Esophagus muscularis mucosa (tissue), 4 donors: ENCODE measurements at regions not wholly inside any gene's neighbourhood (a gene's known extent, or its start where the extent isn't known, plus 50 kb on each side); places are given as distances from the start of the nearest gene placed in this dataset.

Experiments
- DNase-seq: peaks from one replicate; pipeline ENCODE4 v3.0.0-alpha.2; 2017; ENCODE audit errors: extremely low spot score
- H3K27ac ChIP-seq, 4 donors: fragments of 200-600 bp; sonication (generic); replicated peaks in 1 of 4; 1 replicate in 3 of 4; 2 replicates in 1 of 4; pipeline ENCODE4 v1.5.1; 2016 to 2019; ENCODE audit warnings: mild to moderate bottlenecking in 1 of 4
- H3K27me3 ChIP-seq, 4 donors: fragments of 200-600 bp; sonication (generic); one replicate each; pipeline versions ENCODE4 v1.5.1 to v1.6.0; 2016 to 2019
- H3K36me3 ChIP-seq, 4 donors: fragments of 200-600 bp; sonication (generic); one replicate each; pipeline ENCODE4 v1.5.1; 2016 to 2019
- H3K4me1 ChIP-seq, 4 donors: fragments of 200-600 bp; sonication (generic); one replicate each; pipeline ENCODE4 v1.5.1; 2016 to 2019
- H3K4me3 ChIP-seq, 4 donors: fragments of 200-600 bp; sonication (generic); 1 replicate in 2 of 4; 2 replicates in 2 of 4; pipeline ENCODE4 v1.5.1; 2016 to 2019; ENCODE audit warnings: mild to moderate bottlenecking in 4 of 4, moderate library complexity in 1 of 4
- H3K9me3 ChIP-seq, 4 donors: fragments of 200-600 bp; sonication (generic); 1 replicate in 3 of 4; 2 replicates in 1 of 4; pipeline ENCODE4 v1.5.1; 2016 to 2019
- EP300 ChIP-seq: sonication (generic); formaldehyde crosslinking; IDR thresholded peaks from one replicate; pipeline ENCODE4 v1.6.1; 2017; ENCODE audit warnings: antibody characterized with exemption
- POLR2A ChIP-seq: fragments of 450-650 bp; IDR thresholded peaks from one replicate; pipeline ENCODE4 v1.6.1; 2017; ENCODE audit warnings: antibody characterized with exemption, moderate library complexity, mild to moderate bottlenecking, low read depth
- POLR2AphosphoS5 ChIP-seq, 2 donors: sonication (generic); formaldehyde crosslinking; IDR thresholded peaks; one replicate each; pipeline ENCODE4 v1.6.1; 2017; ENCODE audit warnings: antibody characterized with exemption in 2 of 2
- WGBS: methylation state at CpG from one replicate; pipeline ENCODE4 v1.1.5; 2018; 5-methylcytosine and 5-hydroxymethylcytosine counted together
- intact Hi-C: fragments of 100-400 bp; cut with DNase I; formaldehyde crosslinking; loops from one replicate; pipeline ENCODE4 v1.15.1; 2023
- TF ChIP-seq, protein P1 (sequence below), 3 experiments: fragments of 200-600 bp in 2 of 3; fragments of 450-650 bp in 1 of 3; sonication (generic) in 2 of 3; IDR thresholded peaks; one replicate each; pipeline ENCODE4 v1.5.1; 2017 to 2019; ENCODE audit warnings: antibody characterized with exemption in 3 of 3, mild to moderate bottlenecking in 2 of 3, moderate library complexity in 1 of 3

DNA sequence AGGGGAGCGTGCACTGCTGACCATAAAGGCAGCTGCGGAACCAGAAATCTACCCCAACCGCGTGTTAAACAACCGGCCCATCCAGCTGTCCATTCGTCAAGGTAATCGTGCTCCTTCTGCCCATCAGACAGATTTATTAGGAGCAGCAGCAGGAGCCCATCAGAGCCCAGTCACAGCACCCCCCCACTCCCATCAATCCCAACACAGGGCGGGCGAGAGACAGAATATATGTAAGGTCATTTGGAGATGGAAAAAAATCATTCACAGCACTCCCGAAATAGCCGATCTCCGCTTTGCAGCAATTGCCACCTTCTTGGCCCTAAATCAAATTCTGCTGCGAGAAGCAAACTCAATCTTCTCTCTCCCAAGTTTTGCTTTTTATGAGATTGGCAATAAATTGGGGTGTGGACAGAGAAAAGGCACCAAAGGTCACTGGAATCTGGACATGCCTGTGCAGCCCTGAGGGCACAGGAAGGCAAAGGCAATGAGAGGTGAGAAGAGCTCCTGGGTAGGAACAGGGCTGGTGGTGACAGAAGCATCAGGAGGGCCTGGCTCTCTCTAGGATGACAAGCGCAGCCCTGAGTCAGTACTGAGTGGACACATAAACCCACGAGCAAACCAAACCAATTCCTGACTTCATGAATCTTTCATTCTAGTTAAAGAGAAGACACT lies 145.0 kb upstream of the ZMIZ1 start:
- Histone ChIP-seq H3K27me3 (no peaks in the 10 kb centered on the region), H3K9me3 (no peaks in the 10 kb centered on the region), H3K4me1 (peaks cover 11 to 16% (median 16%) of the 10 kb centered on the region in 4 donors), H3K36me3 (no peaks in the 10 kb centered on the region), H3K4me3 (no peak overlapping the region), H3K27ac (peak overlapping the region in 1 of 4 donors; percentile 1)
- TF ChIP-seq POLR2A (no peak), POLR2AphosphoS5 (IDR thresholded peaks at IDR 0.05) (no peak), EP300 (no peak)
- TF ChIP-seq, protein P1, sequence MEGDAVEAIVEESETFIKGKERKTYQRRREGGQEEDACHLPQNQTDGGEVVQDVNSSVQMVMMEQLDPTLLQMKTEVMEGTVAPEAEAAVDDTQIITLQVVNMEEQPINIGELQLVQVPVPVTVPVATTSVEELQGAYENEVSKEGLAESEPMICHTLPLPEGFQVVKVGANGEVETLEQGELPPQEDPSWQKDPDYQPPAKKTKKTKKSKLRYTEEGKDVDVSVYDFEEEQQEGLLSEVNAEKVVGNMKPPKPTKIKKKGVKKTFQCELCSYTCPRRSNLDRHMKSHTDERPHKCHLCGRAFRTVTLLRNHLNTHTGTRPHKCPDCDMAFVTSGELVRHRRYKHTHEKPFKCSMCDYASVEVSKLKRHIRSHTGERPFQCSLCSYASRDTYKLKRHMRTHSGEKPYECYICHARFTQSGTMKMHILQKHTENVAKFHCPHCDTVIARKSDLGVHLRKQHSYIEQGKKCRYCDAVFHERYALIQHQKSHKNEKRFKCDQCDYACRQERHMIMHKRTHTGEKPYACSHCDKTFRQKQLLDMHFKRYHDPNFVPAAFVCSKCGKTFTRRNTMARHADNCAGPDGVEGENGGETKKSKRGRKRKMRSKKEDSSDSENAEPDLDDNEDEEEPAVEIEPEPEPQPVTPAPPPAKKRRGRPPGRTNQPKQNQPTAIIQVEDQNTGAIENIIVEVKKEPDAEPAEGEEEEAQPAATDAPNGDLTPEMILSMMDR (IDR thresholded peaks at IDR 0.05): no peak
- WGBS: 66% methylated on average over 14 of the region's 15 CpGs
- DNase-seq: no peak
- intact Hi-C loops: no loop called here

GRCh38 chr10:78924319-78925003 lies 144.3 kb upstream of the ZMIZ1 start:
- TF ChIP-seq POLR2A (no peak), POLR2AphosphoS5 (IDR thresholded peaks at IDR 0.05) (no peak), EP300 (no peak)
- TF ChIP-seq, protein P1 (IDR thresholded peaks at IDR 0.05): no peak
- H3K36me3 ChIP-seq: no peaks in the 10 kb centered on the region
- H3K4me1 ChIP-seq: peaks cover 11 to 16% (median 16%) of the 10 kb centered on the region in 4 donors
- H3K27ac ChIP-seq: peak overlapping the region in 1 of 4 donors; percentile 1
- intact Hi-C loops: no loop called here
- no peaks in the 10 kb centered on the region for H3K27me3 ChIP-seq
- H3K9me3 ChIP-seq: no peaks in the 10 kb centered on the region
- WGBS: 72% methylated on average over 7 of the region's 7 CpGs
- no peak overlapping the region for H3K4me3 ChIP-seq
- no peak for DNase-seq

DNA sequence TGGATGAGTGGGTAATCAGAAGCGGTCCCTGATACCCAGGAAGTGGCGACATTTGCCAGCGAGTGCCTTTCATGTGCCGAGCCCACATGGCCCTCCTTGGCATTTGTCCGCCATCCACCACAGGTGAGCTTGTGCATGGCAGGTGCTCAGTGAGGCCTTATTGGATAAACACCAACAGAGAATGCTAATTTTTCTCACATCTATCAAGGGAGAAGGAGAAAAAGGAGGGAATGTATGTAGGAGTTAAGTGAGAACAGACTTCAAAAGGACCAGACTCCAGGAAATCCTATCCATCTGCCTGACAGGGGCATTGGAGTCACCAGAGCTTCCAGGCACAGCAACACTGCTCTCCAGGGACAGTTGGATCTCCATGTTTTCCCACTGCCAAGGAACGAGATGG lies 143.5 kb upstream of the ZMIZ1 start:
- H3K36me3 ChIP-seq: no peaks in the 10 kb centered on the region
- DNase-seq: no peak
- intact Hi-C loops: no loop called here
- 95% methylated on average over 6 of the region's 6 CpGs for WGBS
- no peak for TF ChIP-seq EP300
- no peak for TF ChIP-seq POLR2A
- TF ChIP-seq POLR2AphosphoS5 (IDR thresholded peaks at IDR 0.05): no peak
- H3K27ac ChIP-seq: no peak overlapping the region
- no peak overlapping the region for H3K4me3 ChIP-seq
- no peaks in the 10 kb centered on the region for H3K27me3 ChIP-seq
- no peaks in the 10 kb centered on the region for H3K9me3 ChIP-seq
- H3K4me1 ChIP-seq: peaks cover 11 to 16% (median 16%) of the 10 kb centered on the region in 4 donors

DNA sequence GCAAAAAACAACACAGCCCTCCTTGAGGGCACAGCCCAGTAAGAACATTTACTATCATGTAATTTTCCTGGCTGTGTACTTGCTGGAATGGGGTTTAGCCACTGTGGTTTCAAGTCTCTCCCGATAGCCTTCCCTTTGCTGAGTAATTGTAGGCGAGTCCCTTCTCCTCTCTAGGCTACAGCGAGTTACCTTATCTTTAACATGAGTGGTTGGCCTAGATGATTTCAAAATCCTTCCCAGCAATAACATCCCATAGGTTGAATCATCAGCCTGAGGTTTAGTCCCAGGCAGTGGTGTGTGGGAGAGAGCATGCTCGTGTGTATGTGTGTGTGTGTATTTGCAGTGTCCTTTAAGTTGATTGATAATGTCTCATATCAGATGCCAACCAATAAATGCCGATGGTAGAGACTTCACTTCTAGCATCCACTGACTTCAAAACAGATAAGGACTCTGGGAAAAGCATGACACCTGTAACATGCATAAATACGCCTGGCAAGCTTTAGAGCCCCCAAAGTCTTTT lies 142.9 kb upstream of the ZMIZ1 start:
- H3K27ac ChIP-seq: no peak overlapping the region
- no peaks in the 10 kb centered on the region for H3K36me3 ChIP-seq
- intact Hi-C loops: no loop called here
- H3K4me1 ChIP-seq: peaks cover 11 to 16% (median 16%) of the 10 kb centered on the region in 4 donors
- 88% methylated on average over 6 of the region's 6 CpGs for WGBS
- no peaks in the 10 kb centered on the region for H3K27me3 ChIP-seq
- H3K4me3 ChIP-seq: no peak overlapping the region
- no peaks in the 10 kb centered on the region for H3K9me3 ChIP-seq
- DNase-seq: no peak
- TF ChIP-seq, protein P1 (IDR thresholded peaks at IDR 0.05): no peak
- TF ChIP-seq POLR2A: no peak
- TF ChIP-seq EP300: no peak

- Histone ChIP-seq H3K27me3 (no peaks in the 10 kb centered on the region), H3K27ac (no peak overlapping the region), H3K4me3 (no peak overlapping the region), H3K9me3 (no peaks in the 10 kb centered on the region), H3K36me3 (no peaks in the 10 kb centered on the region), H3K4me1 (peaks cover 16 to 32% (median 28%) of the 10 kb centered on the region in 4 donors)
- WGBS: 97% methylated on average over 11 of the region's 11 CpGs
- no peak for DNase-seq
- TF ChIP-seq POLR2A (no peak), POLR2AphosphoS5 (IDR thresholded peaks at IDR 0.05) (no peak), EP300 (no peak)
- TF ChIP-seq, protein P1 (IDR thresholded peaks at IDR 0.05): no peak
- intact Hi-C loops: no loop called here
Observed at GRCh38 chr10:78927257-78927995, 141.3 kb upstream of the ZMIZ1 start.
